Upper lobe of left lung (tissue), 4 donors: ENCODE measurements at regions not wholly inside any gene's neighbourhood (a gene's known extent, or its start where the extent isn't known, plus 50 kb on each side); places are given as distances from the start of the nearest gene placed in this dataset.

Experiments used
- CTCF ChIP-seq, 6 experiments: fragments of 450-650 bp in 4 of 6; fragments of 200-600 bp in 2 of 6; sonication (generic) in 2 of 6; IDR thresholded peaks; one replicate each; pipeline ENCODE4 v1.5.1; 2016 to 2019; ENCODE audit warnings: antibody characterized with exemption in 6 of 6
- POLR2A ChIP-seq, 4 donors: fragments of 450-650 bp; IDR thresholded peaks; one replicate each; pipeline ENCODE4 v1.5.1; 2016 to 2017; ENCODE audit warnings: antibody characterized with exemption in 4 of 4, mild to moderate bottlenecking in 2 of 4

DNA sequence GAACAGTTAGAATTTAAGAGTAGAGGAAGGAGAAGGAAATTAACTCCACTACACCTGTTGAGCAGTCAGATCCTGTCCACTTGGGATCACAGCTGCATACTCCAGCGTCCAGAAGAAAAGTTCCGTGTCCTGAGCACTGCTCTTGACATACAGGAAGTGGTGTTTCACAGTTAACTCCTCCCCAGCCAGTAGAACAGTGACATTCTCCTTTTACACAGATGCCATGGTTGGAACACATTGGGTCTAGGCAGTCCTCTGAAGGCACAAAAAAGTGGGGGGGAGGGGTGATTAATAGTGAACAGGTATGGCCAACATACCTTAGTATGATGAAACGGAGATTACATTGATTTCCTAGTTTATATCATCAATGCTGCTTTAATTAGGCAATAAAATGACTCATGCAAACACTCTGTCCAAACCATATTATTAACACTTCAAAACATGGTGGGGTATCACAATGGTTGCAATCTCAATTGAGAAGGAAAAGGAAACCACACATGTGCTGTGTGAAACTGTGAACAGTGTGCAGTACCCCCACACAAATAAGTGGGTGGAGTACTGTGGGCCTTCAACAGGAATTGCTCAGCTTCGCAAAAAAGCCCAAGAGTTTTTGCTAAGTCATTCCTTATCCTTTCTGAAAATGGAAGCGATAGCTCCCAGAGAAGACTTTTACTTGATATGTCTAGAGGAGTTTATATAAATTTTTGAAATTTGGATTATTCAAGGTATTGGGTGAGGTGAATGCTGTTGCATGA is 295.6 kb downstream of the SH2D1A start:
- TF ChIP-seq POLR2A (IDR thresholded peaks at IDR 0.05) = no peak
- TF ChIP-seq CTCF (IDR thresholded peaks at IDR 0.05) = no peak
